H1 (cell line): ENCODE measurements at regions not wholly inside any gene's neighbourhood (a gene's known extent, or its start where the extent isn't known, plus 50 kb on each side); places are given as distances from the start of the nearest gene placed in this dataset.

Experiments used
- EP300 ChIP-seq, 2 experiments: IDR thresholded peaks; 1 replicate in 1 of 2; 2 replicates in 1 of 2; pipeline ENCODE4 v1.6.1; 2011 to 2012; ENCODE audit warnings: low read depth in 2 of 2, low read length in 2 of 2, mild to moderate bottlenecking in 2 of 2, borderline replicate concordance in 1 of 2, inconsistent platforms in 1 of 2, moderate library complexity in 1 of 2
- GABPA ChIP-seq: IDR thresholded peaks from 2 replicates; pipeline ENCODE4 v1.6.1; 2011; ENCODE audit warnings: mild to moderate bottlenecking, low read length, moderate library complexity, borderline replicate concordance; ENCODE audit not compliant: insufficient read depth
- JUND ChIP-seq: IDR thresholded peaks from 2 replicates; pipeline ENCODE4 v1.6.1; 2011; ENCODE audit warnings: mild to moderate bottlenecking, improper control_type of control experiment, low read length
- SP2 ChIP-seq: IDR thresholded peaks from 2 replicates; pipeline ENCODE4 v1.6.1; 2012; ENCODE audit warnings: mild to moderate bottlenecking, low read length, inconsistent platforms
- TCF12 ChIP-seq: IDR thresholded peaks from 2 replicates; pipeline ENCODE4 v1.6.1; 2011; ENCODE audit warnings: low read depth, mild to moderate bottlenecking, low read length
- TF ChIP-seq, protein P1 (sequence below): IDR thresholded peaks from 2 replicates; pipeline ENCODE4 v1.6.1; 2011; ENCODE audit warnings: low read length, improper control_type of control experiment

GRCh38 chr1:69252696-69253095 lies 315.0 kb upstream of the LRRC7 start (continued):
- no peak for TF ChIP-seq SP2
- TF ChIP-seq GABPA, result no peak
- no peak for TF ChIP-seq JUND
- no peak for TF ChIP-seq TCF12
- TF ChIP-seq, protein P1, sequence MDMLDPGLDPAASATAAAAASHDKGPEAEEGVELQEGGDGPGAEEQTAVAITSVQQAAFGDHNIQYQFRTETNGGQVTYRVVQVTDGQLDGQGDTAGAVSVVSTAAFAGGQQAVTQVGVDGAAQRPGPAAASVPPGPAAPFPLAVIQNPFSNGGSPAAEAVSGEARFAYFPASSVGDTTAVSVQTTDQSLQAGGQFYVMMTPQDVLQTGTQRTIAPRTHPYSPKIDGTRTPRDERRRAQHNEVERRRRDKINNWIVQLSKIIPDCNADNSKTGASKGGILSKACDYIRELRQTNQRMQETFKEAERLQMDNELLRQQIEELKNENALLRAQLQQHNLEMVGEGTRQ, result no peak
- TF ChIP-seq EP300 (IDR thresholded peaks at IDR 0.05; ENCODE audit: borderline replicate concordance in 1 of 2, low read depth in 2 of 2, low read length in 2 of 2), result no peak
